ENCODE measurements at regions not wholly inside any gene's neighbourhood (a gene's known extent, or its start where the extent isn't known, plus 50 kb on each side); places are given as distances from the start of the nearest gene placed in this dataset.

- TF ChIP-seq CHCHD3 (CRISPR knock-in tag; IDR thresholded peaks at IDR 0.05) (no peak), ZNF768 (CRISPR knock-in tag; IDR thresholded peaks at IDR 0.05) (no peak), ZSCAN20 (CRISPR knock-in tag; IDR thresholded peaks at IDR 0.05; ENCODE audit: borderline replicate concordance) (no peak)
Measured at GRCh38 chr4:128540122-128540521, 252.5 kb upstream of the PGRMC2 start.

Data from HepG2 (cell line).